ENCODE measurements at regions not wholly inside any gene's neighbourhood (a gene's known extent, or its start where the extent isn't known, plus 50 kb on each side); places are given as distances from the start of the nearest gene placed in this dataset.

- TF ChIP-seq MAX (IDR thresholded peaks at IDR 0.05; ENCODE audit: low read depth) = no peak
- TF ChIP-seq CTCF (IDR thresholded peaks at IDR 0.05) = no peak
- no peak for TF ChIP-seq NRF1 (IDR thresholded peaks at IDR 0.05; ENCODE audit: low read depth, low read length)
- no peak for TF ChIP-seq SMC3 (IDR thresholded peaks at IDR 0.05; ENCODE audit: low read depth, low read length)
- TF ChIP-seq RAD21 (IDR thresholded peaks at IDR 0.05; ENCODE audit: low read length) = no peak
- TF ChIP-seq POLR2AphosphoS5 (IDR thresholded peaks at IDR 0.05; ENCODE audit: low read depth, low read length) = no peak
- no peak for TF ChIP-seq USF2 (IDR thresholded peaks at IDR 0.05; ENCODE audit: borderline replicate concordance, low read depth, low read length)
- TF ChIP-seq SIN3A (IDR thresholded peaks at IDR 0.05; ENCODE audit: borderline replicate concordance, low read depth, low read length) = no peak
- no peak for TF ChIP-seq CHD2 (IDR thresholded peaks at IDR 0.05; ENCODE audit: low read length, partially characterized antibody)
- TF ChIP-seq EP300 (IDR thresholded peaks at IDR 0.05; ENCODE audit: borderline replicate concordance in 1 of 2, low read depth in 1 of 2, low read length in 1 of 2) = no peak
Measured at GRCh38 chrX:5526191-5526590, 702.5 kb downstream of the NLGN4X start.

All from SK-N-SH (cell line).